Activated CD4-positive, alpha-beta T cell treated with anti-CD3 and anti-CD28 coated beads, Interleukin-2, amount 50 U/mL, for 16 hours (primary cell): ENCODE measurements at regions not wholly inside any gene's neighbourhood (a gene's known extent, or its start where the extent isn't known, plus 50 kb on each side); places are given as distances from the start of the nearest gene placed in this dataset.

Experiments used
- DNase-seq: peaks from one replicate; pipeline ENCODE4 v3.0.0-alpha.2; 2020

DNA sequence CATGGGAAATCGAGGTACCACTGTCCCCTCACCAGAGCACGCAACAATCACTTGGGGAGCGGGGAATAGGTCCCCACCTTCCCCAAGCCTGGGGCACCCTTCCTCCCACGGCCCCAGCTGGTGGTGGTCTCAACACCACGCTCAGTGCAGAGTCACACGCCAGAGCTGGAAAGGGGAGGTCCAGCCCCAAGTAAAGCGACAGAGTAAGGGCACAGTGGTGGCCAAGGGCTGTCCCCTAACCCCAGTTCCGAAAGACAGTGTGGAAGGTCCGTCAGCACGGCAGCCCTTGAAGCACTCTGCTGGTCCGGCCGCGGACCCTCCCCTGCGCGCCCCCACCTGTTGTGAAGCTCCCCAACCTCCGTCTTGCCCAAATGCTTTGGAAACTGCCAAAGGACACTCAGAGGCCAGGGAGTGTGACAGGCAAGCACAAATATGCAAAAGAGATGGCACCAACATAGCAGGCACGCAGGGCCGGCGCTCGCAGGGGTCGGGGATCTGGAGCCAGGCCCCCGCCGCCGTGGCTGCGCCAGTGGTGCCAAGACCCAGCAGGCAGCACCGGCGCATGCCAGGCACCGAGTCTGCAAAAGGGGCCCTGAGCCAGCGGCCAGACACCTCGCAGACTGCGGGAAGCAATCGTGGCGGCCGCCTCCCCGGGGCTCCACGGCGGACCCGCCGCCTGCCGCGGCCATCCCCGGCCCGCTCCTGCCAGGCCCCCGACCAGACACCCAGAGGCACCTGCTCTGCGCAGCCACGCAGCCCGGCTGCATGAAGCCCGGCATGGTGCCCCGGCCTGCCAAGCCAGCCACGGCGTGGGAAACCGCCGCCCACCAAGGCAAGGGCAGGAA lies 51.6 kb upstream of the SRRM3 start:
- no peak for DNase-seq
